ENCODE measurements at regions not wholly inside any gene's neighbourhood (a gene's known extent, or its start where the extent isn't known, plus 50 kb on each side); places are given as distances from the start of the nearest gene placed in this dataset.
"Not testable (repeated sequence)": the region's sequence is repeated elsewhere in the genome, so short reads cannot be mapped to it uniquely, and the experiment has no call there.

DNA sequence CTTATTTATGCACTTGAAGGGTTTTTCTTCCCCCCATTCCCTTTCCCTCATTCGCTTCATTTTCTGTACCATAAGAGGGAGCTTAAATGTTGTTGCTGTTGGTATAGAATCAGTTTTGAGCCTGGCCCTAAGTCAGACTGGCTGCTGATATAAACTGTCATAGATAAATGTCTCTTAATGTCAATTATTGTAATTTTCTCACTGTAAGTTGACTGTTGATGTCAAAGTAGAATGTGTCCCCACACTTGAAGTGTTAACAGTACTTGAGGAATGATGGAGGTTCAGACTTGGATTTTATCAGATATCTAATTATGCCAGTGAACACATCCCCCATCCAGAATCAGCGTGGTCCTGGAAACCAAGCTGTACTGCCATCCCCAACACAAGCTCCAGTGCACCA is 87.8 kb downstream of the PRR15 start:
- no peak for DNase-seq

DNA sequence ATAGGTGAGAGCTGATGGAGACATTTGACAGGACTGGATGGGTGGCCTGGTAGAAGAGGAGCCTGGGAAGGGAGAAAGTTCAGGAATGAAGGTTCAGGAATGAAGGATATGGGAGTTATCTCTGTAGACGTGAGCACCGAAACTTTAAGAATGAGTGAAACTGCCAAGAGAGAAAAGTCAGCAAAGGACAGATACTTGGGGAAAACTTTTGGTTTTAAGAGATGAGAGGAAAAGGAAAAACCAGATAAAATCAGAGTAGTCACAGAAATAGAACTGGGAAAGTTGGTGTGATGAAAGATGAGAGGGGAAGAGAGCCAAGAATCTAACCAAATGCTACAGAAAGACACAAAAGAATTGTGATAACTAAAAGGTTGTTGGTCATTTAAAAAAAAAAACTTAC is 88.9 kb downstream of the PRR15 start:
- DNase-seq: no peak

DNA sequence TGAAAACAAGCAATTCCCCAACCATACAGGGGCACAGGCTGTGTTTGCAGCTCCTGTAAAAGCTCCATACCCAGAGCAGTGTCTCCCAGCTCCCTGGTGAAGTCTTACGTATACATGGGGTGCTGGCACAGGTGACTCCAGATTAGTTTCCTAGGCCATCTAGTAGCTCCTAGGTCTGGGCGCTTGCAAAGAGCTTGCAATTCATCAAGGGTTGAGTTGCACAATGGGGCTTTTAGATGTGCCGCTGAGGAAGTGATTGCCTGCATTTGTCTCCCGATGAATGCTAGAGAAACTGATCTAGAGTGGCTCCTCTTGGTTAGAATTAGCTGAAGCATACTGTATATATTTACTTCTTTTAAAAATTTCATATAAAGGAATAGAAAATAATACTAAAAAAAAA is 90.7 kb downstream of the PRR15 start:
- DNase-seq: not testable (repeated sequence)

GRCh38 chr7:29657288-29657687 is 93.7 kb downstream of the PRR15 start:
- DNase-seq: no peak

- no peak for DNase-seq
Measured at GRCh38 chr7:29657856-29658255, 94.2 kb downstream of the PRR15 start.

GRCh38 chr7:29659213-29659612 is 95.6 kb downstream of the PRR15 start:
- not testable (repeated sequence) for DNase-seq

- DNase-seq: not testable (repeated sequence)
Measured at GRCh38 chr7:29662899-29663298, 99.3 kb downstream of the PRR15 start.

DNA sequence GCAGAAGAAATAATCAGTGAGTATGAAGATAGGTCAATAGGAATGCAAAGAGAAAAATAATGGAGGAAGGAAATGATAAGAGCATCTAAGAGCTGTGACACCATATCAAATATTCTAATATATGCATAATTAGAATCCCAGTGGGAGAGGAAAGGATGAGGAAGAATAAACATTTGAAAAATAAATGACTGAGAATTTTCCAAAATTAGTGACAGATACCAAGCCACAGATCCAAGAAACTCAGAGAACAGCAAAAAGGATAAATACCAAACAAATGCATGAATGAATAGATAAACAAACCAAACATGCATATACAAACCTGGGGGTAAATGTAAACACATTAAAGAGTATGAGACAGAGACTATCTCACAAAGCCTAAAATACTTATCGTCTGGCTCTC is 101.4 kb downstream of the PRR15 start:
- not testable (repeated sequence) for DNase-seq

- DNase-seq: not testable (repeated sequence)
Measured at GRCh38 chr7:29667096-29667669, 103.5 kb downstream of the PRR15 start.

DNA sequence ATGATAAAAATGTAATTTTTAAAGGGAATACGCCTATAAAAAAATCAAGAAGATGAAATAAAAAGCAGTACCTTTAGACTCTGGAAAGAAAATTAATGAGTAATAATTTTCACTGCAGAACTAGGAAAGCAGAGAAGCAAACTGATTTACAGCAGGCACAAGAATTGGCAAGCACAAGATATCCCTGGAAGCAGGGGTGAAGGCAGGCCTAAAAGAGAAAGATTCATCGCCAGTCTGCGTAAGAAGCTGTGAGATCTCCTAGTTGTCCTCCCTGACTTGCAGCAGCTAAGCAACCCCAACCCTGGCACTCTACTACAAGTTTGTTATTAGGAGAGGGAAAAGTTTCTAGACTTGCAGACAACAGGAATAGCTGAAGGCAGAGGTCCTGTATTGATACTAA is 107.7 kb downstream of the PRR15 start:
- DNase-seq: not testable (repeated sequence)

GRCh38 chr7:29673635-29674034 is 110.0 kb downstream of the PRR15 start:
- not testable (repeated sequence) for DNase-seq

DNA sequence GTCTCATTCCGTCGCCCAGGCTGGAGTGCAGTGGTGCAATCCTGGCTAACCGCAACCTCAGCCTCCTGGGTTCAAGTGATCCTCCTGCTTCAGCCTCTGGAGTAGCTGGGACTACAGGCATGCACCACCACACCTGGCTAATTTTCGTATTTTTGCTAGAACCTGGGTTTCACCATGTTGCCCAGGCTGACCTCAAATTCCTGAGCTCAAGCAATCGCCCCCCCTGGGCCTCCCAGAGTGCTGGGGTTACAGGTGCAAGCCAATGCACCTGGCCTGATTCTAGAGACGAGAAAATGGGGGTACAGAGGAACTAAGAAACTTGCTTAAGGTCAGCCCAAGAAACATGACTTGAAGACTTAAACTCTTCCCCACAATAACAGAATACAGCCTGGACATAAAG is 111.0 kb downstream of the PRR15 start:
- not testable (repeated sequence) for DNase-seq

DNA sequence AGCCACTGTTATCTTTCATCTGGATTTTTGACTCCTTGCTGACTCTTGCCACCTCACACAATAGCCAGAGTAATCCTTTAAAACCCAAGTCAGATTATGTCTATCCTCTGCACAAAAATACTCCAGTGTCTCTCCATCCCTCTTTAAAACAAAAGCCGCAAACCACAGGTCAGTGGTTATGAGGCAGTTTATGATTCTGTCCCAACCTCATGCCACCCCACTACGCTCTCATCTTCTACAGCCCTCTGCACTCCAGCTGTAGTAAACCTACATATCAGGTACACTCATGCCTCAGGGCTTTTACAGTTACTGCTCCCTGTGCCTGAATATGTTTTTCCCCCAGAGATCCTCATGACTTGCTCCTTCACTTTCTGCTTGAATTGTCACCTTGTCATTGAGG is 113.6 kb downstream of the PRR15 start:
- not testable (repeated sequence) for DNase-seq

DNA sequence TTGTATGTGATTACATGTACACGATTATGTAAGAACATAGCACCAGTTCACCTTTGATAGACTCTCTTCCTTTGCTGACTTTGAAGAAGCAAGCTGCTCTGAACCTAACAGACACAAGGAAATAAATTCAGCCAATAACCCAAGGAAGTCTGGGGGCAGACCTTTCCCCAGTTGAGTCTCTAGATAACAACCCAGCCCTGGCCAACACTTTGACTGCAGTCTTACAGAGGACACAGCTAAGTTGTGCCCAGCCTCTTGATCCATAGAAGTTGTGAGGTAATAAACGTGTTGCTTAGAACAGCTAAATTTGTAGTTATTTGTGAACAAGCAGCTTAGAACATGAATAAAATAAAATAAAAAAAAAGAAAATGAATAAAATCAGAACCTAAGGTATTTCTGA is 116.3 kb downstream of the PRR15 start:
- not testable (repeated sequence) for DNase-seq

DNA sequence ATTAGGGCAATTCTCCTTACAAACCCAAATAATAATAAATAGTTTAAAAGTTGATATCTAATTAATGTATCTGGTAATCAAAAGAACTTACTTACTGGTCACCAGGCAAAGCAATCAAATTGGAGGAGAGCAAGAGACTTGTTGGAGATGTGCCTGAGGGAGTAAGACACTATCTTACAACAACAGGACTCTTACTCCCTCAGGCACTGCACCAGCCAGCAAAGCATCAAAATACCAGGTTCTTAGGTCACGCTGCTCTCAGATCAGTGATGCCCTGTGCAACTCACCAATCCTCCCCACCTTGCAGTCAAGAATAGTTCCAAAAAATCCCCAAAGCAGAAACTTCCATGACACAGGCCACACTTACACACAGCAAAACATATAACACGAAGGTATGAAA is 117.0 kb downstream of the PRR15 start:
- DNase-seq: not testable (repeated sequence)

- DNase-seq: not testable (repeated sequence)
Measured at GRCh38 chr7:29684151-29684786, 120.6 kb downstream of the PRR15 start.

DNA sequence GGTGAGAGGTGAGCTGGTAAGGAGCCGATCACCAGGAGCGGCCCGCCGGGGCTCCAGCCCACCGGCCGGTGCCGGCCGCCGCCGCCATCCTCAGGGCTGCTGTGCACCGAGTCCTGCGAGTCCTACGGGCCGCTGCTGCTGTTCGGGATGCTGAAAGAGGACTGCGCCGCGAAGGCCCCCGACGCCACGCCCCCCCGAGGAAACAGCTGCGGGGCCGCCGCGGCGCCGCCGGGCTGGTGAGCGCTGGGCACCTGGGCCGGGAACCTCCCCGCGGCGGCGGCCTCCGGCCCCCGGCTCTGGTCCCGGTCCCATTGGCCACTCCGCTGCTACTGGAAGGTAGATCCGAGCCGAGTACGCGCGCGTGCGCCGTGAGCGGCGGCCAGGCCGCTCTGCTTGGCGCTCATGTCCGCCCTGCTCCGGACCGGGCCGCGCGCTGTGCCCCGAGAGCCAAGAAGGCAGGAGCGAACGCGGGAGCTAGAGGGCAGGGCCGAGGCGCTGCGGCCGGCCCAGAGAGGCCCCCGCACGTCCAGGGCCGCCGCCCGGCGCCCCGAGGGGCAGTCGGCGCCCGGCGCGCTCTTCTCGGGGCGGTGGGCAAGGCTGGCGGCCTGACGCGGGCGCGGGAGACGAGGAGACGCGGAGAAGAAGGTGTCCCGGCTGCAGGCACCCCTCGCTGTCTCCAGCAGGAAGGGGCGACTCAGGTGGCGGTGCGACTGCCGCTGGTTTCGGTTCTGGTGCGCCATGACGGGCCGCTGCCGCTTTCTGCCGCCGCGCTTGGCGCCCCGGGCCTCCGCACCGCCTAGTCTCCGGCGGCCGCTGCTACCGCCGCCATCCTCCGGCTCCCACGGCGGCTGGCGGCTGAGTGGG is 121.3 kb upstream of the WIPF3 start:
- no peak for DNase-seq

GRCh38 chr7:29685651-29686271 is 120.5 kb upstream of the WIPF3 start:
- DNase-seq: not testable (repeated sequence)

- DNase-seq: not testable (repeated sequence)
Measured at GRCh38 chr7:29690510-29690909, 115.8 kb upstream of the WIPF3 start.

GRCh38 chr7:29696402-29696801 is 109.9 kb upstream of the WIPF3 start:
- not testable (repeated sequence) for DNase-seq

GRCh38 chr7:29699723-29700122 is 106.6 kb upstream of the WIPF3 start:
- not testable (repeated sequence) for DNase-seq

GRCh38 chr7:29701540-29701939 is 104.8 kb upstream of the WIPF3 start:
- DNase-seq: not testable (repeated sequence)

DNA sequence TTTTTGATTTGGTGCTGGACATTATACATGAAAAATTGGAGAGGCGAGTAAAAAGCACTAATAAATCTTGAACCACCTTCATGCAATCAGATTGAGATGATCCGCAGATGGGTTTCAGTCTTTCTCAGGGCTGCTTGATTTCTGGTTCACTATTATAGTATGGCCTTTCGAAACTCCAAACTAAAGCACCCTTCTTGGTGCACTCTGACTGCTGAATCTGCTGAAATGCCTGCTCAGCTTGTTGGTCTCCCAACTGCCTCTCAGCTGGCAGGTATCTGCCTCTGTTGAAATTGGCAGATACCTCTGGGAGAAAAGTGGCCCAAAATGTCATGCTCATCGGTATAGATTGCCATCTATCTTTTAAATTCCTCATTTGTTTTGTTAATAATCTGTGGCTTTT is 102.5 kb upstream of the WIPF3 start:
- DNase-seq: not testable (repeated sequence)

Data from NCI-H1048 (cell line).